Tibial artery (tissue), 4 donors: ENCODE measurements at regions not wholly inside any gene's neighbourhood (a gene's known extent, or its start where the extent isn't known, plus 50 kb on each side); places are given as distances from the start of the nearest gene placed in this dataset.

Experiments used
- DNase-seq, 2 donors: peaks; one replicate each; pipeline ENCODE4 v3.0.0-alpha.2; 2019
- H3K27ac ChIP-seq, 2 donors: fragments of 200-600 bp; sonication (generic) in 1 of 2; 1 replicate in 1 of 2; 2 replicates in 1 of 2; pipeline ENCODE4 v1.5.1; 2018 to 2019; ENCODE audit warnings: mild to moderate bottlenecking in 1 of 2
- H3K27me3 ChIP-seq, 2 donors: fragments of 200-600 bp; sonication (generic) in 1 of 2; one replicate each; pipeline versions ENCODE4 v1.5.1 to v1.6.0; 2016 to 2019
- H3K36me3 ChIP-seq, 3 donors: fragments of 200-600 bp; sonication (generic) in 2 of 3; one replicate each; pipeline ENCODE4 v1.5.1; 2016 to 2019; ENCODE audit warnings: mild to moderate bottlenecking in 2 of 3
- H3K4me1 ChIP-seq, 4 donors: fragments of 200-600 bp; sonication (generic) in 2 of 4; 1 replicate in 3 of 4; 2 replicates in 1 of 4; pipeline ENCODE4 v1.5.1; 2016 to 2019
- H3K4me3 ChIP-seq, 2 donors: fragments of 200-600 bp; sonication (generic) in 1 of 2; 1 replicate in 1 of 2; 2 replicates in 1 of 2; pipeline ENCODE4 v1.5.1; 2018 to 2019; ENCODE audit warnings: mild to moderate bottlenecking in 2 of 2
- H3K9me3 ChIP-seq, 3 donors: fragments of 200-600 bp; sonication (generic) in 1 of 3; one replicate each; pipeline ENCODE4 v1.5.1; 2016 to 2019
- CTCF ChIP-seq, 2 experiments: fragments of 200-600 bp in 1 of 2; fragments of 450-650 bp in 1 of 2; IDR thresholded peaks; one replicate each; pipeline ENCODE4 v1.5.1; 2017 to 2019; ENCODE audit warnings: antibody characterized with exemption in 2 of 2, mild to moderate bottlenecking in 1 of 2, moderate library complexity in 1 of 2
- intact Hi-C: fragments of 100-400 bp; cut with DNase I; formaldehyde crosslinking; loops from one replicate; pipeline ENCODE4 v1.15.0; 2023; ENCODE audit warnings: low total_unique reads

GRCh38 chr5:125377141-125377540 is 630.7 kb upstream of the ZNF608 start:
- Histone ChIP-seq H3K4me1 (no peaks in the 10 kb centered on the region), H3K4me3 (no peak overlapping the region), H3K27me3 (no peaks in the 10 kb centered on the region), H3K36me3 (no peaks in the 10 kb centered on the region), H3K9me3 (no peaks in the 10 kb centered on the region), H3K27ac (no peak overlapping the region)
- TF ChIP-seq CTCF (IDR thresholded peaks at IDR 0.05), result no peak
- no peak for DNase-seq
- intact Hi-C loops, result no loop called here

GRCh38 chr5:125381290-125381689 is 634.9 kb upstream of the ZNF608 start:
- Histone ChIP-seq H3K27ac (no peak overlapping the region), H3K4me1 (no peaks in the 10 kb centered on the region), H3K36me3 (no peaks in the 10 kb centered on the region), H3K27me3 (no peaks in the 10 kb centered on the region), H3K9me3 (no peaks in the 10 kb centered on the region), H3K4me3 (no peak overlapping the region)
- intact Hi-C loops, result no loop called here
- DNase-seq, result no peak
- no peak for TF ChIP-seq CTCF (IDR thresholded peaks at IDR 0.05)

GRCh38 chr5:125384071-125384470 is 637.6 kb upstream of the ZNF608 start:
- DNase-seq, result no peak
- Histone ChIP-seq H3K4me3 (no peak overlapping the region), H3K4me1 (no peaks in the 10 kb centered on the region), H3K9me3 (no peaks in the 10 kb centered on the region), H3K27me3 (no peaks in the 10 kb centered on the region), H3K27ac (no peak overlapping the region), H3K36me3 (no peaks in the 10 kb centered on the region)
- no peak for TF ChIP-seq CTCF (IDR thresholded peaks at IDR 0.05)
- intact Hi-C loops, result no loop called here

- TF ChIP-seq CTCF (IDR thresholded peaks at IDR 0.05), result no peak
- H3K4me1 ChIP-seq, result no peaks in the 10 kb centered on the region
- no peak overlapping the region for H3K4me3 ChIP-seq
- no peak overlapping the region for H3K27ac ChIP-seq
- H3K36me3 ChIP-seq, result no peaks in the 10 kb centered on the region
- H3K9me3 ChIP-seq, result no peaks in the 10 kb centered on the region
- H3K27me3 ChIP-seq, result no peaks in the 10 kb centered on the region
- DNase-seq, result no peak
- intact Hi-C loops, result no loop called here
Observed at GRCh38 chr5:125390326-125390725, 643.9 kb upstream of the ZNF608 start.

GRCh38 chr5:125393221-125393815 is 646.9 kb upstream of the ZNF608 start:
- intact Hi-C loops, result no loop called here
- Histone ChIP-seq H3K4me1 (no peaks in the 10 kb centered on the region), H3K4me3 (no peak overlapping the region), H3K27ac (no peak overlapping the region), H3K27me3 (no peaks in the 10 kb centered on the region), H3K9me3 (peaks cover 0 to 7% (median 0%) of the 10 kb centered on the region in 3 donors), H3K36me3 (no peaks in the 10 kb centered on the region)
- TF ChIP-seq CTCF (IDR thresholded peaks at IDR 0.05), result no peak
- DNase-seq, result no peak
